ENCODE measurements at regions not wholly inside any gene's neighbourhood (a gene's known extent, or its start where the extent isn't known, plus 50 kb on each side); places are given as distances from the start of the nearest gene placed in this dataset.
"Not testable (repeated sequence)": the region's sequence is repeated elsewhere in the genome, so short reads cannot be mapped to it uniquely, and the experiment has no call there.

DNA sequence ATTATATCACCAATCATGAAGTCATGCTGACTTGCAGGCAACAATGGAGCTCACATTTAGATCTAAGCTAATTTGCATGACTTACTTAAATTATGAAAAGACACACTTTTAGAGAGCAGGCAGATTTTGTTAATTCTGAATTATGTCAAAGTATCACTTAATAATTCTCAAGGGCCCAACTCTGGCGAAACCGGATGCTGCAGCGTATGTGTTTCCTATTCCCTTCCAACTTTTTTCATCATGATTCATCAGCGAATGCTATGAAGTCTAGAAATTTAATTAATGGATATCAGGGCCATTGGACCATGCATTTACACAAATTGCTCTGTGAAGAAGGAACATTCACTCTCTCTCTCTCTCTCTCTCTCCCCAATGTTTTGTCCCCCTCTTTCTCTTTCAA, 63.5 kb upstream of the GOLGA8A start:
- Histone ChIP-seq H3K4me3 (ENCODE audit: low read depth, low read length) (no peak overlapping the region), H3K4me1 (no peaks in the 10 kb centered on the region), H3K36me3 (no peaks in the 10 kb centered on the region), H3K9me3 (no peaks in the 10 kb centered on the region), H3K27me3 (peaks cover 4% of the 10 kb centered on the region; the same call in 1 of the 2 replicates)
- no peak for DNase-seq
- TF ChIP-seq, protein P1, sequence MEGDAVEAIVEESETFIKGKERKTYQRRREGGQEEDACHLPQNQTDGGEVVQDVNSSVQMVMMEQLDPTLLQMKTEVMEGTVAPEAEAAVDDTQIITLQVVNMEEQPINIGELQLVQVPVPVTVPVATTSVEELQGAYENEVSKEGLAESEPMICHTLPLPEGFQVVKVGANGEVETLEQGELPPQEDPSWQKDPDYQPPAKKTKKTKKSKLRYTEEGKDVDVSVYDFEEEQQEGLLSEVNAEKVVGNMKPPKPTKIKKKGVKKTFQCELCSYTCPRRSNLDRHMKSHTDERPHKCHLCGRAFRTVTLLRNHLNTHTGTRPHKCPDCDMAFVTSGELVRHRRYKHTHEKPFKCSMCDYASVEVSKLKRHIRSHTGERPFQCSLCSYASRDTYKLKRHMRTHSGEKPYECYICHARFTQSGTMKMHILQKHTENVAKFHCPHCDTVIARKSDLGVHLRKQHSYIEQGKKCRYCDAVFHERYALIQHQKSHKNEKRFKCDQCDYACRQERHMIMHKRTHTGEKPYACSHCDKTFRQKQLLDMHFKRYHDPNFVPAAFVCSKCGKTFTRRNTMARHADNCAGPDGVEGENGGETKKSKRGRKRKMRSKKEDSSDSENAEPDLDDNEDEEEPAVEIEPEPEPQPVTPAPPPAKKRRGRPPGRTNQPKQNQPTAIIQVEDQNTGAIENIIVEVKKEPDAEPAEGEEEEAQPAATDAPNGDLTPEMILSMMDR (IDR thresholded peaks at IDR 0.05; ENCODE audit: low read depth, low read length), result no peak

DNA sequence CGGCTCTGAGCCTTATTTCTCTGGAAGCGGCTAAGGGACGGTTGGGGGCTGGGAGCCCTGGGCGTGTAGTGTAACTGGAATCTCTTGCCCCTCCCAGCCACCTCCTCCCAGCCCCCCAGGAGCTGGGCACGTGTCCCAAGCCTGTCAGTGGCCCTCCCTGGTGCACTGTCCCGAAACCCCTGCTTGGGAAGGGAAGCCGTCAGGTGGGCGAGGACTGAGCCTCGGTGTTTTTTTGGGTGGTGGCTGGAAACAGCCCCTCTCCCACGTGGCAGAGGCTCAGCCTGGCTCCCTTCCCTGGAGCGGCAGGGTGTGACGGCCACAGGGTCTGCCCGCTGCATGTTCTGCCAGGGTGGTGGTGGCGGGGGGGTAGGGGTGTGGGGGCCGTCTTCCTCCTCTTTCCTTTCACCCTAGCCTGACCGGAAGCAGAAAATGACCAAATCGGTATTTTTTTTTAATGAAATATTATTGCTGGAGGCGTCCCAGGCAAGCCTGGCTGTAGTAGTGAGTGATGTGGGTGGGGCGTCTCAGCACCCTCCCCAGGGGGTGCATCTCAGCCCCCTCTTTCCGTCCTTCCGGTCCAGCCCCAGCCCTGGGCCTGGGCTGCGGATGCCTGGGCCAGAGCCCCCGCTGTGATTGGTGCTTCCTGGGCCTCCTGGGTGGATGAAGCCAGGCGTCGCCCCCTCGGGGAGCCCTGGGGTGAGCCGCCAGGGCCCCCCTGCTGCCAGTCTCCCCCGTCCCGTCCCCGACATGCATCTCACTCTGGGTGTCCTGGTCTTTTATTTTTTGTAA, 58.8 kb upstream of the GOLGA8A start:
- H3K4me1 ChIP-seq, result no peaks in the 10 kb centered on the region
- H3K27me3 ChIP-seq, result peaks cover 25% of the 10 kb centered on the region
- H3K36me3 ChIP-seq, result no peaks in the 10 kb centered on the region
- TF ChIP-seq, protein P1 (IDR thresholded peaks at IDR 0.05; ENCODE audit: low read depth, low read length), result no peak
- no peaks in the 10 kb centered on the region for H3K9me3 ChIP-seq
- DNase-seq, result no peak
- H3K4me3 ChIP-seq (ENCODE audit: low read depth, low read length), result no peak overlapping the region

DNA sequence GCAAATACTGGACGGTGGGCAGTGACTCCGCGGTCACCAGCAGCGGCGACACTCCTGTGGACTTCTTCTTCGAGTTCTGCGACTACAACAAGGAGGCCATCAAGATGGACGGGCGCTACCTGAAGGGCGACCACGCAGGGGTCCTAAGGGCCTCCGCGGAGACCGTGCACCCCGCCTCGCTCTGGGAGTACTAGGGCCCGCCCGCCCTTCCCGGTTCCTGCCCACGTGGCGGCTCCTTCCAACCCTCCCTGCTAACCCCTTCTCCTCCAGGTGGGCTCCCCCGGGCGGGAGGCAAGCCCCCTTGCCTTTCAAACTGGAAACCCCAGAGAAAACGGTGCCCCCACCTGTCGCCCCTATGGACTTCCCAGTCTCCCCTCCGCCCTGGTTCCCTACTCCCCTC, 58.1 kb upstream of the GOLGA8A start:
- not testable (repeated sequence) for H3K4me1 ChIP-seq; H3K4me3 ChIP-seq (ENCODE audit: low read depth, low read length); H3K9me3 ChIP-seq; DNase-seq; H3K36me3 ChIP-seq
- H3K27me3 ChIP-seq, result peaks cover 25% of the 10 kb centered on the region

DNA sequence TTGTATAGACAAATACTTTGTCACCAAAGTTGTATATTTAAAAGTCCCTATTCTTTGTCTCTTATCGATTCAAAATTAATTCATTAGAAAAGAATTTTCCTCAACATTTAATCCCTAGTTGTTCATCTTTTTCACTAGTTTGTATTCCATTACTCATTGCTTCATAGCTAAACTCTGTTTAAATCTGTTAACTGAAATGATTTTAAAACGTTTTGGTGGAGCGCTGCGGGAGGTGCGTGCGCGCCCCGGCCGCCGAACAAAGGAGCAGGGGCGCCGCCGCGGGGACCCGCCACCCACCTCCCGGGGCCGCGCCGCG, 56.4 kb upstream of the GOLGA8A start:
- peaks cover 25% of the 10 kb centered on the region for H3K27me3 ChIP-seq
- no peaks in the 10 kb centered on the region for H3K9me3 ChIP-seq
- TF ChIP-seq, protein P1 (IDR thresholded peaks at IDR 0.05; ENCODE audit: low read depth, low read length), result no peak
- DNase-seq, result no peak
- no peaks in the 10 kb centered on the region for H3K4me1 ChIP-seq
- H3K4me3 ChIP-seq (ENCODE audit: low read depth, low read length), result no peak overlapping the region
- no peaks in the 10 kb centered on the region for H3K36me3 ChIP-seq

DNA sequence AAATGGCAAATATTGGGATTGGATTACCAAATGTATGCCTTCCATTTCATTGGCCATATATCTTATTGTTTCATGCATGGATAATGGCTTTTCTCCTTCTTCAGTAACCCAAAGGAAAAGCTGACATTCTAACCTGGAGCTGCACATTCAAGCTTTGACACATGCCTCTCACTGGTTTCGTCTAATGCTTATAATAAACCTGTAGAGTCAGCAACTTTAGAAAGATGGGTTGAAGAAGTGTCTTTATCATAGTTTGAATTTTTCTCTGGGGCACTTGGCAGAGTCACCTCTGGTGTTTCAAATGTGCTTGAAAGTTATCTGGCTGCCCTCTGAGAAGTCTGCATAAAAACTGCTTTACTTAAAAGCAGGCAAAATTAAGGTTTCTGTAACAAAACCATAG, 55.4 kb upstream of the GOLGA8A start:
- no peaks in the 10 kb centered on the region for H3K4me1 ChIP-seq
- no peak for DNase-seq
- no peaks in the 10 kb centered on the region for H3K36me3 ChIP-seq
- TF ChIP-seq, protein P1 (IDR thresholded peaks at IDR 0.05; ENCODE audit: low read depth, low read length), result no peak
- peaks cover 25% of the 10 kb centered on the region for H3K27me3 ChIP-seq
- H3K9me3 ChIP-seq, result no peaks in the 10 kb centered on the region
- H3K4me3 ChIP-seq (ENCODE audit: low read depth, low read length), result no peak overlapping the region

DNA sequence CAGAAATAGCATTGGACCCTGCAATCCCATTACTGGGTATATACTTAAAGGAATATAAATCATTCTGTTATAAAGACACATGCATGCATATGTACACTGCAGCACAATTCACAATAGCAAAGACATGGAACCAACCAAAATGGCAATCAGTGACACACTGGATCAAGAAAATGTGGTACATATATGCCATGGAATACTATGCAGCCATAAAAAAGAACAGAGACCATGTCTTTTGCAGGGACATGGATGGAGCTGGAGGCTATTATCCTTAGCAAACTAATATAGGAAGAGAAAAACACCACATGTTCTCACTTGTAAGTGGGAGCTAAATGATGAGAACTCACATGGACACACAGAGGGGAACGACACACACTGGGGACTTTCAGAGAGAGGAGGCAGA, 53.9 kb upstream of the GOLGA8A start:
- not testable (repeated sequence) for H3K9me3 ChIP-seq; DNase-seq; H3K36me3 ChIP-seq; H3K4me1 ChIP-seq; H3K4me3 ChIP-seq (ENCODE audit: low read depth, low read length)
- H3K27me3 ChIP-seq, result peaks cover 21% of the 10 kb centered on the region

DNA sequence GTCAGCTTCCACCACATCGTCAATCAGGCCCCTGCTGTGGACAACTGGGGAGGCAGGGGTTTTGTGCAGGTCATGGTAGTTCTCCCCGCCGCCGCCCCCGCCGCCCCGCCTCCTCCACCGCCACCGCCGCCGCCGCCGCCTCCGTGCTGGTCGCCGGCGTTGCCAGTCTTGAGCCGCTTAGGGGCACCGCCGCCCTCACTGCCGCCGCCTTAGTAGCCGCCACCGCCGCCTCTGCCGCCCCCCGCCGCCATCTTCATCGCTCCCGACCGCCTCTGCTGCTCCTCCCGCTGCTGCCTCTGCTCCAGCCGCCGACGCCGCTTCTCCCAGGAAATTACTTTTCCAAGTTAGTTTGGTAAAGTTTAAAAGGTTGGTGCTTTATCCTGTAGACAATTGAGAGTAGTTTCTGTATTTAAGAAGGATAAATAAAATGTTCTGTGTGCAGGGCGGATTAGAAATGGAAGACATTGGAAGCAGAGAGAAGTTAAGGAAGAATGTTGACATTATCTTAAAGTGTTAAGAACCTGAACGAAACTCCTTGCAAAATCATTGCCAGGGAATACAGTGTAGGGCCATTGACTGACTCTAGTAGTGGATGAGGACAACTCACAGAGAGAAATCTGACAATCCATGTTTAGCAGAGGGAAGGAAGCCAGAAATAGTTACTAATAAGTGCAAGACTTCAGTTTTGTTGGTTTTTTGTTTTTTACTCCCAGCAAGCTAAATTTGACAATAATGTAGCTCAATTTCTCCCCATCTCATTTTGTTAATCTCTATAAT, 53.0 kb upstream of the GOLGA8A start:
- H3K4me3 ChIP-seq (ENCODE audit: low read depth, low read length), result no peak overlapping the region
- DNase-seq, result no peak
- peaks cover 21% of the 10 kb centered on the region for H3K27me3 ChIP-seq
- no peaks in the 10 kb centered on the region for H3K4me1 ChIP-seq
- TF ChIP-seq, protein P1 (IDR thresholded peaks at IDR 0.05; ENCODE audit: low read depth, low read length), result no peak
- H3K36me3 ChIP-seq, result no peaks in the 10 kb centered on the region
- H3K9me3 ChIP-seq, result no peaks in the 10 kb centered on the region

DNA sequence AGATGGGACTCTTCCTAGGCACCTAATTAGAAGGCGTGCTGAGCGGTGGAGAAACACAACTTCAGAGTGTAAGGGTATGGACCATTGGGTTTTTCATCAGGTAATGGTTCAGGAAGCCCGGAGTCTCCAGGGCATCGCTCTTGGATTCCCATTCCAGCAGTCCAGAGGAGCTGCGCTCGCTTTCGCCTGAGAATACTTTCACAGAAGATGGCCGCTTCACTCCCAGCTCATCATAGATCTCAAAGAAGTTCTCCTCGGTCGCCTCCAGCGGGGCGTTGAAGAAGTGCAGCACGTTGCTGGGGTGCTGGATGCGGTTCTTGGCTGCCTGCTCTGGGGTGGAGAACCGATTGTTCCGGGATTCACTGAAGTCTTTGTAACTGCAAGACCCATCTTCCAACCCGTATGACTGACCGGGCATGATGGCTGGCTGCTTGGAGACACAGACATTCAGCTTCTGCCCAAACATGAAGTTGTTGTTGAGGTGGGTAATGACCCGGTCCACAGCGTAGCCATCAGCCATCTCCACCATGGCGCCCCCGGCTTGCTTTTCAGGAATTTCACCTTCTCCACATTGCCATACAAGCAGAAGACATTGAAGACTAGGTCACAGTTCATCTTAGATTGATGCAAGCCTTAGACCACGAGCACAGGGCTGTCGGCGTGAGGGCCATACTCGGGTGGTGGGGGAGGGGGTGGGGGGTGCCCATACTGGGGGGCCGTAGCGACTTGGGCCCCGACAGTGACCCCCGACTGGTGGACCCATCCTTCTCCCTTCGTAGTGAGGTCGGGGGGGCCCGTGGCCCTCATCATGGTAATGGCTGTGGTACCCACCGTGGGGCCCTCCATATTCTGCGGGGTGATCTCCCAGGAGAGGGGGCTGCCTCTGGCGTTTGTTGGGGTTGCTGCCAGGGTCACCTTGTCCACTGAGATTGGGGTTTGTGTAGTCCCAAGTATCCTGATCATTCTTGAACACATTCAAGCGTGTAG, 51.7 kb upstream of the GOLGA8A start:
- not testable (repeated sequence) for DNase-seq; H3K36me3 ChIP-seq; H3K9me3 ChIP-seq; H3K4me3 ChIP-seq (ENCODE audit: low read depth, low read length); H3K4me1 ChIP-seq; H3K27me3 ChIP-seq

All from BE2C (cell line).